Forelimb muscle (tissue), 1 donor: ENCODE measurements at regions not wholly inside any gene's neighbourhood (a gene's known extent, or its start where the extent isn't known, plus 50 kb on each side); places are given as distances from the start of the nearest gene placed in this dataset.

Source experiments
- DNase-seq: peaks from one replicate; pipeline ENCODE4 v3.0.0-alpha.2; 2013; ENCODE audit warnings: low read depth

DNA sequence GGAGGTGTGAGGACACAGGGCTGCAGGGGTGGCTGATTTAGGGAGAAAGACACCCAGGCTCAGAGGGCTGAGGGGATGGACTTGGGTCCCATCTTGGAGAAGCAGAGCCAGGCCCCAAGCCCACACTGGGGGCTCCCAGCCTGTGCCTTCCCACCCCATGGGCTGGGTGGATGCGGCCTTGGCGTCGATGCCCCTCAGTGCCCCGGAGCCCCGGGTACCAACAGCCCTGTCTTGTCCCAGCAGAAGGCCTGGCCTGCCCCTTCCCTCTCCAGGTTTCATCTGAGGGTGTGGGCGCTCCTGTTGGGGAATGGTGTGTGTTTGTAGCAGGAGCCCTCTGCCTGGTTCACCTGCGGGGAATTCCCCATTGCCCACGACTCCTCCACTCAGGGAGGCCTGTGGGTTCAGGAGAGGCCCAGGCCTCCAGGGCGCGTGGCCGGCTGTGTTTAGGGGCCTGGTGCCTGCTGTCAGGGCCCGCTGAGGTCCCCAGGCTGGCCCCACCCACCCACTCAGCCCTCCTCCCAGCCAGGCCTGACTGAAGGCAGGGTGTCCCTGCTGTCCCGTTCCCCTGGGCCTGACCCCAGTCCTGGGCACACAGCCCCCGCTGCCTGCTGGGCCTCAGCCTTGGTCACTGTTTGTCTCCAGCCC lies 51.1 kb upstream of the BEGAIN start:
- DNase-seq, result no peak

DNA sequence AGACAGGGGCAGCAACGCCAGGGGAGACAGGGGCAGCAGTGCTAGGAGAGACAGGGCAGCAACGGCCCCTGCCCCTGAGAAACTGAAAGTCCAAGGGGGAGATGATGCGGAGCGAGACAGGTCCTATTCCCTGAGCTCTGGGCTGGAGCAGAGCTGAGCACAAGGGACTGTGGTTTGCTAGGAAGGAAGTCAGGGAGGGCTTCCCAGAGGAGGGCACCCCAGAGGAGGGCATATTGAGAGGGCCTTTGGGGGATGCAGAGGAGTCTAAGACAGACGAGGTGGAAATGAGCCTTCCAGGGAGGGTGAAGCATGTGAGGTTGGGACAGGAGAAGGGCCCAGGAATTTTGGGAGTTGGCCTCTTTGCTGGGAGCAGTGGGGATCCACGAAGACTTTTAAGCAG lies 52.1 kb upstream of the BEGAIN start:
- DNase-seq, result no peak

DNA sequence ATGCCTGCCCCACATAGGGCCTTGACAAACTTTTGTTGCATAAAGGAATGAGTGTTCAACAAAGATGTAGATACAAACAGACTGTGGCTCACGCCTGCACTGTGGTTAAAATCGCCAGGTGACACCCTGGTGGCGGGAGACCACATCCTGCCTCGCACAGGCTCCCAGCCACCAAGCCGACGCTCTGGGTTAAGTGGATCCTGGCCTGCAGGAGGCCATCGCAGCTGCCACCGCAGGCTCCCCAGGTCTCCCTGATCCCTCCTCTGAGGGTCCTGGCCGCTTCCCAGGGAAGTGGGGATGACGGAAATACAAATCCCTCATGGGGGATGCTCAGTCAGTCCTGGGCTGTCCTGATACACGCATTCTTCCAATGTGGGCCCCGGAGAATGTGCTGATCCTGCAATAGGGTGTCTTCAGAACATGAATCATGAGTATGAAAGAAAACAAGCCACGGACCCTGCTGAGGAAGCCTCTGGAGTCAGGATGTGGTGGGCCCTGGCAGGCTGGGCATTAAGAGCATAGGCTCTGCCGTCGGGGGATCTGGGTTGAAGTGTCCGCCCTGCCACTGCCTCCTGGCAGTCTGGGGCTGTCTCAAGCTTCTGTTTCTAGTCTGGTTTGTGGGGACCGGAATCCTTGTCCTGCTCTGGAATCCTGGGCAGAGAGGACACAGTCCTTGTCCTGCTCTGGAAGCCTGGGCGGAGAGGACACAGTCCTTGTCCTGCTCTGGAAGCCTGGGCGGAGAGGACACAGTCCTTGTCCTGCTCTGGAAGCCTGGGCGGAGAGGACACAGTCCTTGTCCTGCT lies 53.5 kb upstream of the BEGAIN start:
- DNase-seq, result no peak

DNA sequence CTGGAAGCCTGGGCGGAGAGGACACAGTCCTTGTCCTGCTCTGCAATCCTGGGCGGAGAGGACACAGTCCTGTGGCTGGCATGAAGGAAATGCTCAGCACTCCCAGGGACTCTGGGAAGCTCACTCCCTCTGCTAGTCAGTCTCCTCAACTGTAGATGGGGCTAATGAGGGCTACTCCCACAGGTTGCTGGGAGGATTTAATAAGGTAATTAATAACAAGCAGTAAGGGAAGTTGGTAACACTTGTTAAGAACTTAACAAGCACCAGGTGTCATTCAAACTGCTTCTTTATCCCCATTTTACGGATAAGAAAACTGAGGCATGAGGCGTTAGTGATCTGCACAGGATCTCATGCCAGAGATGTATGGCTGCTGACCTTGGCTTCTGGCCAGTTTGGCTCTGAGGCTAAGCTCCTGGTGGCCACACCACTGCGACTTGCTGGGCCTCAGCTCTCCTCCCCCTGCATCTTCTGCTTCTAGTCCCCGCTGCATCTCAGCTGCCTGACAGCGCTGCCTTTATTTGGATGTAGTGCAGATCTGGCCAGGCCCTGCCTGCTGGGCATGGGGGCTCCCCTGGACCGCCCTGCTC lies 54.1 kb upstream of the BEGAIN start:
- no peak for DNase-seq

DNA sequence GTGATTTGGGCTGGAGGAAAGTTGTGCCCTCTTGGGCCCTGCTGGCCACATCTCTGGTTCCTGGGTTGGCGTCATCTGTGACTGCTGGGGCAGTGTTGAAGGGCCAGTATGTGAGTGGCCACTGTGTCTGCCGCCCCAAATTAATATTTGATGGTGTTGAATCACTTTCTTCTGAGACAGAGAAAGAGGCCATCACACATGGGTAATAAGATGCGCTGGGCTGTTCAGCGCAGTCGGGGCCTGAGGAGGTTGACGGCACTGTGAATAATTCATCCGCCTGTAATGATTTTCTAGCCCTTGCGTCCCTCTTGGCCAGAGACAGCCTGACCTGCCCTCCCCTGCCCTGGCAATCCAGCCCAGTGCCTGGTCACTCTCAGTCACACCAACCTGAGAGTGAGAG lies 56.2 kb upstream of the BEGAIN start:
- DNase-seq, result no peak

DNA sequence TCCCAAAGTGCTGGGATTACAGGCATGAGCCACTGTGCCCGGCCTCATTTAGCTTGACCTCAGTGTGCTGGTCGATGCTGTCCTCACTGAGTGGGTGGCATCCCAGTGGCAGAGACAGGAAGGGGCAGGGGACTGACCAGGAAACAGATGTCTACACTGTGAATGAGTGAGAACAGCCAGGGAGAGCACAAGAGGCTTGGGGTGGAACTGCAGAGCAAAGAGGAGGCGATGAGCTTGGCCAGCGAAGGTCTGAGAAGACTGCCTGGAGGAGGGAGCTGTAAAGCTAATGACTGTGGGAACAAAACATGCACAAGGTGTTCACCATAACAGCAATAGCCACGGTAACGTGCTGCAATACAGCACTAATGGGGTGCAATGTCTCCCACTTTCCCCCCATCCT lies 57.2 kb upstream of the BEGAIN start:
- no peak for DNase-seq

DNA sequence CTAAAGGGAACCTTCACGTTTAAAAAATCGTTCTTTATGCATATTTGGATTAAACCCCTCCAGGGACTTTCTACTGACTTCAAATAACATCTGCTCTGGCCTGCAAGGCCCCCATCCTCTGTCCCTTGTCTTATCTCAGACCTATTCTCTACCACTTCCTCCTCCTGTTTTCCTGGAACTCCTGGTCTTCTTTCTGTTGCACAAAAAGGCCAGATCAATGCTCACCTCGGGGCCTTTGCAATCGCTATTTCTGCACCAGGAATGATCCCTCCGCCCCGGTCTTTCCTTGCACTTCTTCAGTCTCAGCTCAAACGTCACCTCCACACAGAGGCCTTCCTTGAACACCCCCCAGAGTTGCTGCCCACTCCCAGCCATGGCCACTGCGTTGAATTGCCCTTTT lies 57.6 kb upstream of the BEGAIN start:
- DNase-seq, result no peak

DNA sequence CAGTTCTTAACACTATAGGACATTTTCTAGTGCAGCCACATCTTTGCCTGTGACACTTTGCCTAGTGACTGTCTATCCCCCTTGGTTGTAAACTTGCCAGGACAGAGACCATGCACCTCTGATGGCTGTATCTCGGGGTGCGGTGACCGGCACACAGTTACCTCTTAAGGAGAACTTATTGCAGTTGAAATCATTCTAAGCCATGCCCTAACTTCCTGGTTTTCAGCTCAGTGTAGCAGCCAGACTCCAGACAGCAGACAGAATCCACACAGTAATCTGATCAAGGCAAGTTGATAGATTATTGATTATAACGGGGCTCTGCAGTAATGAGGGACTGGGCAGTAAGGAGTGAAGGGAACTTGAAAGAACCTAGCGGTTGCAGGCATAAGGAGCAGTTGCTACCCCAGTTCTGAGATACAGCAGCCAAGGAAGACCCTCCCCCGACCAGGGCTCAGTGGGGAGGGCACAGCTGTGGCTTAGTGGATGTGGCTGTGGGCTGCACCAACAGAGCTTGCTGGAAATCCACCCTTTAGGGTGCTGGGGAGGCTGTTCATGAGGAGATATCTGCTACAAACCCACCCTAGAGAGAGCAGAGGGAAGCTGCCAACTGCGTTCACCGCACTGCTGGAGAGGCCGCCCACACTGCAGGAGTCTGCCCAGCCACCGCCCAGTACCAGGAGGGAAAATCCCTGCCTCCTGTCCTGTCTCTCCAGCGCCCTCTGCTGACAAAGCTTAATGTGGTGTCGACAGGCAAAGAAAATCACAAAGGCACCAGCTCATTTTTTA lies 58.2 kb upstream of the BEGAIN start:
- no peak for DNase-seq

DNA sequence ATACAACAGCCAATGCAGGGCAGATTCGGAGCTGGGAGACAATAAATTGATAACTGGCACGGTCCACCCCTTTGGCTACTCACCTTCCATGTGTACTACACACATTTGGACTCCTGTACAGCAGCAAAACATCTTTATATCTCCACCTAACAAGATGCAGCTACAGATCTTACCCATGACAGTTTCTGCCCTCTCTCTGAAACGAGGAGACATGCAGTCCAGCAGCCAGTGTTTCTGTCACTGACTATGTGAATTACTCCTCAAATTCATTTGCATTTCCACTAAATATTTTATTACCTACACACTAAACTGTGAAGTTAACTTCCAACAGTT lies 58.7 kb upstream of the BEGAIN start:
- no peak for DNase-seq

DNA sequence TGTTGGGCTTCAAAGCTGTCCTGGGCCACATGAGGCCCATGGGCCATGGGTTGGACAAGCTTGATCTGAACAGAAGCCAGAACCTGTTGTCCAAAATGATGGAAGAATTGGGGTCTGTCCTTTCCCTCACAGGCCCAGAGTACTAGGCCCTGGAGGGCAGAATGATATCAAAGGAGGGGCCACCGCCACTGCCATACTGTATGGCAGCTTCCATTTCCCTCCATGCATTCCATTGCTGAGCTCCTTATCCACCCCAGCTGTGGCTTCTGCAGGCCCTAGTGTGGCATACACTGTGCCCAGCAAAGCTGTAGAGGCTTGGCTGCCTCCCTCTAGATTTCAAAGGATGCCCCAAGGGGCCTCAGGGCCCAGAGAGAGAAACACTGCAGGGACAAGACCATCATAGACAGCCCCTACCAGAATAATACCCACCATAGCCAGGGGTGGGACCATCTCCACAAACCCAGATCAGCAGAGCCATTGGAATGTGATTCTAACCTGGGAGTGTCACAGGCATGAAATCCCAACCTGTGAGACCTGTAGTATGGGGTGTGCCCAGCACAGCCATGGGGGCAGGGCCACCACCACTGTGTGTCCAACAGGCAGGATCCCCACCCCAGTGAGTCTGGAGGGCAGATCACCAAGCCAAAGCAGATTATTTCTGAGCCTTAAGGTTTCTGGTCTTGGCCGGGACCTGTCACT lies 61.4 kb upstream of the BEGAIN start:
- DNase-seq, result no peak

DNA sequence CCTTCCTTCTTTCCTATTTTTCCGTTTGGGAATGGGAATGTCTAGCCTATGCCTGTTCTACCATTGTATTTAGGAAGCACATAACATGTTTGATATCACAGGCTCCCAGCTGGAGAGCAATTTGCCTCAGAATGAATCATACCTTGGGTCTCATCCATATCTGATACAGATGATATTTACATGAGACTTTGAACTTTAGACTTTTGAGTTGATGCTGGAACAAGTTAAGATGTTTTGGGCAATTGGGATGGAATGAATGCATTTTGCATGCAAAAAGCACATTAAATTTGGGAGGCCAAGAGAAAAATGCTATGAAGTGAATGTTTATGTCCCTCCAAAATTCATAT lies 61.9 kb upstream of the BEGAIN start:
- no peak for DNase-seq

DNA sequence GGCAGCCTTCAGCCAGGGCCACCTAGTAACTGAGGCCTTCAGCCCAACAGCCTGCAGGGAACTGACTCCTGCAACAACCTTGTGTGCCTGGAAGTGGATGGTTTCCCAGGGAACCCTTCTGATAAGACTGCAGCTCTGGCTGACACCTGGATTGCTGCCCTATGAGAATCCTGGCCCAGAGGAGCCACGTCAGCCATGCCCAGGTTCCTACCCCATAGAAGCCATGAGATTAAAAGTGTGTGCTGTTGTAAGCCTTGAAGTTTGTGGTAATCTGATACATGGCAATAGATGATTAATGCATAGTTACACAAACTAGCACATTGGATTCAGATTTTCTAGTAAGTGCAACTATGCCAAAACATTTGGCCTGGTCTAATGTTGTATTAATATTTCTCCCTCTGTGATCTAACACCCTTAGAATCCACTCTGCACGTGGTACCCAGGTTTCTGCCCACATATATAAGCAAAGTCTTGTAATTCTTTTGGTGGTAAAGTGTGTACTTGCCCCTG lies 64.8 kb upstream of the BEGAIN start:
- no peak for DNase-seq

DNA sequence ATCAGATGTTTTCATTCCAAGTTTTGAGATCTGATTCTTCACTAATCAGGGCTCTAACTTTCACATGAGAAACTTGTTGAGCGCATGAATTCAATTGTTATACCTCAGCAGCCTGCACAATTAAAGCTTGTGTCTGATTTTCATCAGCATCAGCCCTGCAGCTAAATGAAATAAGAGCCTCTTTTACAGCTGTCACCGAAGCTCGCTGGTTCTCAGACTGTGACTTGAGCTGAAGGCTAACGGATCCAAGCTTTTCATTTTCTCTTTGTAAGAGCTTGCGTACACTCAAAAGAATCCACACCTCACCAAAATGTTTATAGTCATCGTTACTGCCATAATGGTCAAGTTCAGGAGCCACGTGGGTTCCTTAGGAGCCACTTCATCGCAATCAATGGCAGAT lies 65.5 kb upstream of the BEGAIN start:
- no peak for DNase-seq

DNA sequence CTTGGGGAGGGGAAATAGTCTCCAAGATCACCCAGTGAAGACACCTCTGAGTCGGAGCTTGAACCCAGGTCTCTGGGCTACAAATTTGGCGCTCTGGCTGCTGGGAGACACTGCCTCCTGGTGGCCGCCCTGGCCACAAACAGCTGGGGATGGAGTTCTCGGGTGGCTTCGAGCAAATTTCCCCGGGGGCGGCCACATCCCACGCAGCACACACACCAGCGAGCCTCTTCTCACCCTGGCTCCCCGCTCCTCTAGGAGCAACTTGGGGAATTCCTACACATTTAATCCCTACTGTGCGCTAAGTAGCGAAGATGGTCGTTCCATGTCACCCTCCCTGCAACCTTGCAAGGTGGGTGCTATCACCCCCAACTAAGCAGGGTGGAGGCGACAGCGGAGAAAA lies 66.2 kb upstream of the BEGAIN start:
- DNase-seq, result no peak

DNA sequence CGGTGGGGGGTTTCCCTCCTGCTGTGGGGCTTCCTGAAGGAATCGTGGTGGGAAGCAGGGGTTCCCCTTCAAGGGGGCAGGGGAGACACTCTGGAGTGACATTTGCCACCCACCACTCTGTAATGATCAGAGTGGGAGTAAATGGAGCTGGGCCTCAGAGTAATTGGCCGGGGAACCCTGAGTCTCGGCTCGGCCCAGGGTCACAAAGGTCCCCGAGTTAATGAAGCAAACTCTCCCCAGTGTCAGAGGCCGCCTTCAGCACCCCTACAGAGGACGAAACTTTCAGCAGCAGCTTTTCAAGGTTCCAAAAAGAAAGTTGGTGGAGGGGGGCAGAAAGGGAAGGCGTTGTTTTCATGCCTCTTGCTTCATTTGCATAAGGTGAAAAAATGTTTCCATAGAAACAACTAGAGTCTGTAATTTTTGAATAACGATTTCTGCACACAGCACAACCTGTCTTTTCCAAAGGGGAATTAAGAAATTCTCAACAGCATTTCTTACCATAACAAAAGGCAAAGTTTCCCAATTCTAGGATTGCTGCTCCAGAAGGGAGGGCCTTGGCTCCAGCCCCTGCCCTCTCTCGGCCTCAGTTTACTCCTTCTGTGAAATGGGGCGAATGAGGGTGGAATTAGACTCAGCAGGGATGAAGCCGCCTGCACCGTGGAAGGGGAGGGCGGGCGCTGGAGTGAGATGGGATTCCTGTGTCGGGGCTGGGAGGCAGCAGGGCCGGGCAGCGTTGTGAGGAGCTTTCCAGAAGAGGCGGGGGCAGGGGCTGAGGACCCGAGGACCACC lies 67.0 kb upstream of the BEGAIN start:
- no peak for DNase-seq

DNA sequence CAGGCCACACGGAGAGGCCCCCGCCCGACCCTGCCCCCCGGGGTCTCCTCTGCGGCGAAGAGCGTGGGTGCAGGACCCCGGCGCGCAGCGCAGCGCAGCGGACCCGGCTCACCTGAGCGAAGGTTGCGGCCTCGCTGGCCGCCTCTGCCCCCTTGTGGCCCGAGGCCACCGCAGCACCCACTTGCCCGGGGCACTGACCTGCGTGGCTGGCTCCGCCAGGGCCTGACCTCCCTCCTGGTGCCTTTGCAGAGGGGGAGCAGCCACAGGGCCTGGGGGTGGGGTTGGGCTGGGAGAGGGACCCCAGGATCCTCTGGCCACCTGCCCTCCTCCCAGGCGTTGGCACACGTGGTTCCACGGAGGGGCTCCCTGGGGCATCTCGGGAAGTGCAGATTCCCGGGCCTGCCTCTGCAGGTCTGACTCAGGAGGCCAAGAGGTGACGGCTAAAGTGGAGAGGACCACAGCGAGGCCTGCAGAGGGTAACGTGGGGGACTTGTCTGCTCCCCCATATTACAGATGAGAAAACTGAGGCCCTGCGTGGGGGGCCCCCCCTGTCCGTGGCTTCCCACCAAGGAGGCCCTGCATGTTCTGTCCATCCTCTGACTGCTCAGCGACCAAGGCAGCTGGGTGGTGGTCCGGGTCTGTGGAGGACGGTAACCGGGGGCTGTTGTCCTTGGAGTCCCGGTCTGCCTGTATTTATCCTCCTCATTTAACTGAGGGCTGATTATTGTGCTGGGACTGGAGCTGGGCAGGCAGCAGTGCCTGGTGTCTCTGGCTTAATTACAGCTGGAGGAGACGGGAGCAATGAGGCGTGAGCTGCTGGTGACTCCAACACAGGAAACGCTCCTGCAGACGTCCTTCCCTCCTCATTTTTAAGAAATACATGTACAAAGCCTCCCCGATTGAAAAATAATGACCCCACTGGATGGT lies 67.9 kb upstream of the BEGAIN start:
- DNase-seq, result no peak

DNA sequence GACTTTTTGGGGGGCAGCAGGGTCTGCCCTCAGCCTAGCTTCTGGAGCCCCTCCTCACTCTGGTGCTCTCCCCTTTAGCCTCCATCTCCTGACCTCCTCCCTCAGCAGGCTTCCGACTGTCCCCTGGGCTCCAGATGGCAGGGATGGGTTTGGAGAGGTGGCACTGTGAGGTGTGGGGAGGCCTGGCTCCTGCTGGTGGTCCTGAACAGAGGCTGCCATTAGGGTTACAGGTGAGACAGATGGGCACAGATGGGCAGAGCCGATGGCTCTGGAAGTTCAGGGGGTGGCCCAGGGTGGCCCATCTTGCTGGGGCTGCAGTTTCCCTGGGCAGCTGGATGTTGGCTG lies 68.5 kb upstream of the BEGAIN start:
- DNase-seq, result no peak

DNA sequence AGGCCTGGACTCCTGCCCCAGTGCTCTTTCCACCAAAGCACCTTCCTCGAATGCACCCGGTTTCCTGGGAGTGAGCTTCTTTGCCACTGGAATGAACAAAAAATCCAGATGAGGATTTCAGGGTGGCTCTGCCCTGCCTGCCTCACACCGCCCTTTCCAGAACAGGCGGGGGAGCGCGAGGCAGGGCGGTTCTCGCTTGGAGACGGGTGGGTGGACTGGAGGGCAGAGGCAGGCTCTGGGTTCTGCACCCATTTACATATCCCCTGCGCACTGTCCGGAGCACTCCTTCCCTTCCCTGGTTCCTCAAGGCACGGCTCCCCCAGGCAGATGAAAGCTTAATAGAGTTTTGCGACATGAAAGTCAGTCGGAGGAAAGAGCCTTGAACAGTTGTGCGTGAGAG lies 69.7 kb upstream of the DLK1 start:
- no peak for DNase-seq

DNA sequence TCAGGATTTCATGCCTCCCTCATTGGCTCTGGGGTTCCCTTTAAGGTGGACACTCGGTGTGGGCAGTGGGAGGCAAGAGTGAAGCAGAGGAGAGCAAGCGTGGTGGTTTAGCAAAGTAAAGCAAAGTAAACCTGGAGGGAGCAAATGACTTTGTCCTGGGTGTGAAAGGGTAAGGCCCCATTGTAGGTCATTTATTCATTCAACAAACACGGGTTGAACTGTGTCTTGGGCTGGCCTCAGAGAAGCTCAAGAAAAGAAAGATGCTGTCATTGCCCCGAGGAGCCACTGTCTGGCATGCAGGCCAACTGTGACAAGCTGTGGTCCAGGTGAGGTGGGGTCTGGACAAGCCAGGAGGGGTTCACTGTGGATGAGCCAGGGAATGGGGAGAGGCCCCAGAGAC lies 68.9 kb upstream of the DLK1 start:
- DNase-seq, result no peak
